ENCODE measurements at regions not wholly inside any gene's neighbourhood (a gene's known extent, or its start where the extent isn't known, plus 50 kb on each side); places are given as distances from the start of the nearest gene placed in this dataset.
"Not testable (repeated sequence)": the region's sequence is repeated elsewhere in the genome, so short reads cannot be mapped to it uniquely, and the experiment has no call there.

DNA sequence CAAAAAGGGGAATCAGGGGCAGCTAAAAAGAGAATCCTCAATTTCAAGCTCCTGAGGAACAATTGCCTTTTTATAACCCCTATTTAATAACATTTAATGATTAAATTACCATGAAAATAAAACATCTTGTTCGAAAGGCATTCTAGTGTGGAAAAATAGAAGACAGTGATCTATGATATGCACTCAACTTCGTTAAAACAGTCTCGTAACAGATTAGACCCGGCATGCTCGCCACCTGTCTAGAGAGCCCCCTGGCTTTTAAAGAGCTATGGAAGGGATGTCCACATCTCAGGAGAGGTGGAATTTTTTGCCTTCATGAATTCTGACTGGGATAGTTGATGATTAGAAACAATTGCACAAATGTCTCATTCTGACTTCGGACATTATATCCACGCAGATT, 153.7 kb upstream of the MDFIC2 start:
- DNase-seq, result no peak

DNA sequence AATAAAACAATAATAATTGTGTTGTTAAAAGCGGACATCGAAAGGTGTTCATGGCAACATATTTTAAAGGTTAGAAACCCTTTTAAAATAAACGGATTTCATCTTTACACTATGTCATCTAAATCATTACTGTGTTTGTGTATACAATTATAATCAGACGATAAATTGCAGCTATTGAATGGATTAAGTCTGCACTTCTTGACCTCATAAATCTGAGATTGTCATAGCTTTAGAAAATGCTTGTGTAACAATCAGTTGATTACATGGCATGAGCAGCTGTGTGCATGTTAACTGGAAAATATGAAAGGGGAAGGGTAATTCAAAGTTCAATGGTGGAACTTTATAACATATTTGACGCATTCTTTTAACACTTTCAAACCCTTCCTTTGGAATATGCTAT, 152.4 kb upstream of the MDFIC2 start:
- DNase-seq, result no peak

DNA sequence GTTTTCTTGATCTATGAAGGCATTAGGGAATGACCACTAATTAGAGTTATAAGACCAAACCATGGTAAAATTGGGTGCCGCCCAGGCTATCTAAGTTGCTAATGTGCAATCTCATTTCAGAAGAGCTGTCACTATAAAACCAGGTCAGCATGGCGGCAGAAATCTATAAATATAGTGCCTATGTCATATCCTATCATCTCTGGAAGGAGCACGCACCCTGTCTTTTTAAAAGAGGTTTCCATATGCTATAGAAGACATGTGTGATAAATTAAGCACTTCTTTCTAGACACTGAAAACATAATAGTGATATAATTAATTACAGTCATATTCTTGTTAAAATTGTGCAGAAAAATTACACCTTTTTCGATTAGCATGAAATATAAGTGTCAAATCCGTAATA, 152.0 kb upstream of the MDFIC2 start:
- no peak for DNase-seq

DNA sequence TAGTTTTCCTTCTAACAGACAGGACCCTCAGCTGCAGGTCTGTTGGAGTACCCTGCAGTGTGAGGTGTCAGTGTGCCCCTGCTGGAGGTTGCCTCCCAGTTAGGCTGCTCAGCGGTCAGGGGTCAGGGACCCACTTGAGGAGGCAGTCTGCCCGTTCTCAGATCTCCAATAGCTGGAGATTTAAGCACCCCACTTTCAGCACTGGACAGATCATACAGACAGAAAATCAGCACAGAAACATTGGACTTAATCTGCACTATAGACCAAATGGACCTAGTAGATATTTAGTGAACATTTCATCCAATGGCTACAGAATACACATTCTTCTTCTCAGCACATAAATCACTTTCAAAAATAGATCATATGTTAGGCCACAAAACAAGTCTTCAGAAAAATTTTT, 137.8 kb upstream of the MDFIC2 start:
- not testable (repeated sequence) for DNase-seq

DNA sequence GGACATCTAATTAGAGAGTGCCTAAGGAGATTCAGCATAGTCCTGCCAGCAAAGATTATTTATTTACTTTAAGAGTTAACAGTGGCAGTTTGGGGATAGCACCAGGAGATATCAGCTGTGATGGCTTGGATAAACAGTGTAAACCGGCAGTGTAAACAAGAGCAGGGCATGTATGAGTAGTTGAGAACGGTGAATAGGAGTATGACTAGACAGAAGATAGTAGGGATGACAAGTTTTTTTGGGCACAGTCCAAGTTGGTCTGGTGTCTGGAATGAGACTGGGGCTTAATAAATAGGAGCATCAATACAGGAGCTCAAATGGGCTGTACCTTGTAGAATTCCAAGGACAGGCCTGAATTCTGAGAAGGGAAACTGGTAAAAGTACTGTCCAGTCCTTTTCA, 123.0 kb upstream of the MDFIC2 start:
- not testable (repeated sequence) for DNase-seq

DNA sequence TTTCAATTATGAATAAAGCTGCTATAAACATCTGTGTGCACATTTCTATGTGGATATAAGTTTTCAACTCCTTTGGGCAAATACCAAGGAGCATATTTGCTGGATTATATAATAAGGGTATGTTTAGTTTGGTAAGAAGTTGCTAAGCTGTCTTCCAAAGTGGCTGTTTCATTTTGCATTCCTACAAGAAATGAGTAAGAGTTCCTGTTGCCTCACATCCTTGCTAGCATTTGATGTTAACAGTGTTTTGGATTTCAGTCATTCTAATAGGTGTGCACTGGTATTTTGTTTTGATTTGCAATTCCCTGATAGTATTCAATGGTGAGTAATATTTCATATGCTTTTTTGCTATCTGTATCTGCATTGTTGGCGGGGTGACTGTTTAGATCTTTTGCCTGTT, 120.7 kb upstream of the MDFIC2 start:
- DNase-seq, result no peak

DNA sequence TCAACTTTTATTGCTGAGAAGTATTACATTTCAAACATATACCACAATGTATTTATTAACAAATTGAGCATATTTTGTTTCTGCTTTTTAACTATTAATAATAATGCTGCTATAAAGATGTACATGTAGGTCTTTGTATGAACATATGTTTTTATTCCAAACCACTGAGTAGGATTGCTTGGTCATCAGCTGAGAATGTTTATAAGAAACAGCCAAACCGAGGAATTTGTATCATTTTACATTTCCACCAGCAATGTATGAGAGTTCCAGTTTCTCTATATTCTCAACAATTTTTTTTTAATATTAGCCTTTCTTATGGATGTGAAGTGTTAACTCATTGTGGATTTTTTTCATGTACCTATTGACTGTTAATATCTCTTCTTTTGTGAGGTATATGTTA, 119.5 kb upstream of the MDFIC2 start:
- no peak for DNase-seq

DNA sequence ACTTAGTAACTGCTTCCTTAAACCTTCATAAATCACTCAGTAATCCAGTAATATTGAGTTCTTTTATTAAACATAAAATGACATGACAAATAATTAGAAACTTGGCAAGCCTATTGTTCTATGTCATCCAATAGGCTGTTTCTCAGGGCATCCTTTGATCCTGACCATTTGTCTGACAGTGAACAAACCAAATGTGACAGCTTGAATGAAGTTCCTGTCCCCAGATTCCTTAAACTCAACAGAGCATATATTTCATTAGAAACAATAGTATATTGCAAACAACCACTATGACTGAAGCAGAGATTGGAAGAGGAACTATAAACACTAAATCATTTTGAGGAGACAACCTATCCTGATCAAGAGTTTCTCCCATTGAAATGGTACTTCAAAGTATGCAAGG, 113.6 kb upstream of the MDFIC2 start:
- DNase-seq, result no peak

DNA sequence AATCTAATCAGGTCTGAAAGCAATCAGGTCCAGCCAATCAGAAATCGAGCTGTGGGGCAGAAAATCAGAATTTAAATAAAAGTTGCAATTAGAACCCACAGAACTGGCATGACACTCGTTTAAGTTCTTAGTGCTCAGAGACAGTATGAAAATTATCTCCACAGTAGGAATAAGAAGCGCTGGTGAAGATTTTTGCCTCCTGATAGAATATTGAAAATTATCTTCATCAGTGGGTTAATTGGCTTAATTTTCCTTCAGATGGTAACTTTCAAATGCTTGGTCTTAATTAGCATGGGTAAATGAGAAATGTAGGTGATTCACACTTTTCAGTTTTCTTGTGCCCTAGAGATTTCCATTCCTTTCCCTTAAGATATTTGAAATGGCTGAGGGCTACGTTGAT, 109.1 kb upstream of the MDFIC2 start:
- DNase-seq, result no peak

DNA sequence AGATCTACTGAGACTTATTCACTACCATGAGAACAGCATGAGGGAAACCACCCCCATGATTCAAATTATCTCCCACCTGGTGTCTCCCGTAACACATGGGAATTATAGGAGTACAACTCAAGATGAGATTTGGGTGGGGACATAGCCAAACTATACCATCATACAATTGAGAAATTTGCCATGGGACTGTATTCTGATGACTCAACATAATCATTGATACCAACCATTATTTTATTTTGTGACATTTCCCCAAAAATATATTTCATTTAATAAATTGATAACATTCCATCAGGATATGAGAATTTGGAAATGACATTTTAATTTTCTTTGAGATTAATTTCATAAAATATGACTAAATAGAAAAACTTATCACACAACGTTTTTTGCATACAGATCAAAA, 96.6 kb upstream of the MDFIC2 start:
- DNase-seq, result no peak

DNA sequence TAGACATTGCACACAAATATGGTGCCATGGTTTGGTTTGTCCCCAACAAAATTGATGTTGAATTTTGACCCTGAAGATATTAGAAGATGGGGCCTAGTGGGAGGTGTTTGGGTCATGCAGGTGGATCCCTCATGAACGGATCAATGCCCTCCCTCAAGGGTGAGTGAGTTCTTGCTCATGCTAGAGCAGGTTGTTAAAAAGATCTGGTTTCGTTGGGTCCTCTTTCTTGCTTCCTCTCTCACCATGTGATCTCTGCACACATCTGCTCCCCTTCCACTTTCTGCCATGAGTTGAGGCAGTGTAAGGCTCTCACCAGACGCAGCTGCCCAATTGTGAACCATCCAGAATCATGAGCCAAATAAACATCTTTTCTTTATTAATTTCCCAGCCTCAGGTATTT, 87.8 kb upstream of the MDFIC2 start:
- no peak for DNase-seq

DNA sequence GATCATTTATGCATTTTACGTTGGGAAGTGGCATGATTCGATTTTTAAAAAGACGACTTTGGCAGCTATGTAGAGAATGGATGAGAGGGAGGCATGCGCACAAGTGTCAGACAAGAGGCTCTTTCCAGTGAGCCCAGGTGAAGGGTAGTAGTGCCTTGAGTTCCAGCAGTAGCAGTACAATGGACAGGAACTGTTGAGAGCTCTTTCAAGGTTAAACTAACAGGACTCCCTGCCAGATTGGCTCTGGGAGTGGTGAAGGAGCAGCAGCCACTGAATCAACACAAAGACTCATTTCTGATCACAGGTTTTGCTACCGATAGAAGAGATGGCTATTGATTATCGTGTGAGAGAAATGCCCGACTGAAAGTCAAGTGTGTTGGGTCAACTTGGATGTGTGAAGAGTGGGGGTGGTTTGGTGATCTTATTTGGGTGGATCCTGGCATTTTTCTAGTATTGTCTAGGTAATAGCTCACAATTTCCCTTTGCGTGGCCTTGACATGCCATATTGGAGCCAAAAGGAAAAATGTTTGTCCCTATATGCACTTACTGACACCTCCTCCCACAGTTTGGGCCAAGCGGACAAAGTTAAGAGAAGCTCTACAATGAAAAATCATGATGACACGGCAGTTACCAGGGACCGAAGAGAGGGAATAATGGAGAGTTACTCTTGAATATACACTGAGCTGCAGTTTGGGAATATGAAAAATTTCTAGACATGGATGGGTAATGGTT, 81.6 kb upstream of the MDFIC2 start:
- no peak for DNase-seq

DNA sequence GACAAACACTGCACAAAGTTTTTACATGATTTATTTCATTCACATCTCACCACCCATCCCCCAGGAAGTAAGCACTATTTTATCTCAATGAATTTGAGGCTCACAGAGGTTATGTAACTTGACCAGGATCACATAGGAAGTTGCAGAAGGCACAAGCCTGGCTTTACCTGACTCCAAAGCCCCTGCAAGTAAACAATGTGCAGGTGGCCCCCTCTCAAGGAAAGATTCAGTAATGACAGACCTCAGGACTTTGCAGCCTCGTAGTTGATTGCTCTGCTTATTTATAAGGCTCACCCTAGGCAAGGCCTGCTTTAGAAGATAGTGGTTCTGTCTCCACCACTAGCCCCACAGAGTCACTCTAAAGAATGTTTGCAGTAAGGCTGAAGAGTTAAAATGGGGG, 79.8 kb upstream of the MDFIC2 start:
- DNase-seq, result no peak

DNA sequence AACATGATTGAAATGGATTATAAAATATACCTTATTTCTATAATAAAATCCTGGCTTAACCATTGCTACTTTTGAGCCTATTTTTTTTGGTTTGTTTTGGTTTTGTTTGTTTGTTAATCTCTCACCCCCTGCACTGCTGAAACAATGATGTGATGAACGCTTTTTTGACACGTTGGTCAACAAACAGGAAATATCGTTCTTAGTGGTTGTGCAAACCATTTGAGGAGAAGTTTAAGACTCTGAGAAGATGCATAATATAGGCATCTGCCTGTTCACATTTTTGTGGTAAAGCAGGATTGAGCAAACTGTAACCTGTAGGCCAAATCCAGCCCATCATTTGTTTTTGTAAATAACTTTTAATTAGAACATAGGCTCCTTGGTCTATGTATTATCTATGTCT, 75.5 kb upstream of the MDFIC2 start:
- DNase-seq, result no peak

DNA sequence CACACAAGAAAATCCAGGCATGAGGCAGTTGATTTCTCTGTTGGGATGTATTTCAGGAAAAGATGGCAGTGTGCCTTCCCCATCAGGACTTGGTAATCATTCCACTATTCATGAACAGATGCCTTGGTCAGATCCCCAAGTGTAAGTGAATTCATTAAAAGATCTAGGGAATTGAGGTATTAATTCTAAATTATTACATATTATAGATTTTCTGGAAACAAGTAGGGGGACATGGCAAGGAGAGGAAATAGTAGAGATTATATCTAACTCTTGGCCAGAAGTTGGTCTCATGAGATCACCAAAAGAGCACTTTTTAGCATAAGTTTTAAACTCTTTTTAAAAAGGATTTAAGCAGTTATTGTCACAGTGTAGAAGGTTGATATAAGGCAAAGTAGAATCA, 74.4 kb upstream of the MDFIC2 start:
- no peak for DNase-seq

DNA sequence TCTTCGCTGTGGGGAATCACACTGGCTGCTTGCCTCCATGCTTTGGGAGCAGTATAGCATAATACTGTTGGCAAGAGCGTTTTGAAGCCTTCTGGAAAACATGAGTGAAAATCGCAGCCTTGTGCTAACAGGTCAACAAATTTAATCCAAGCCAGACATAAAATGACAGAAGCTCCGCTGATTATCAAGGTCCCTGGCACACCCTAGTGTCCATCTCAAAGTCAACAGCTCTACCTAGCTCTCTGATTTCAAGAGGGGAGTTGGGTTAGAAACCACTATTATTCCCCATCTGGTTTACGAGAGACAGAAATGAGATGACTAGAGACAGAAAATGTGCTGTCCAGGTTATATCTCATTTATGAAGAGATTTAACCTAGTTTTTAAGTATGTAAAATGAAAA, 73.6 kb upstream of the MDFIC2 start:
- DNase-seq, result no peak

DNA sequence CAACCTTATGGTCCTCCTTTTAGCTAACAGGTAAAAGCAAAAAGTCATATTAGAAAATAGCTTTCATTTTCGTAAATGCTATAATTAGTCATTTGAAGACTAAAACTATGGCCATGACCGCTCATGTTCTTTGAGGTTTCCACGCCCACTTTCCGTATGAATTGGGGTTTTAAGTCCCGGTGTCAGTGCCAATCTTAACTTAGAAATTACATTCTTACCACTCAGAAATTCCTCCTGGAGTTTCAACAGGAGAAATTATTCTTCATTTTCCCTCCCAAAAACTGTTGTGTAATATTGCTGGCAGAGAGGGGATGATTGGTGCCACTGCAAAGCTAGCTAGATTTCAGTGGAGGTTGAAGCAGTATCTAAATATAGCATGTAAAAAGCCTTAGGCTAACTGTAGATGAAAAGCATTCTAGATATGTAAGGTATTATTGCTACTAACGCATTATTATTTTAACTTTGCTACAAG, 71.0 kb upstream of the MDFIC2 start:
- DNase-seq, result no peak

DNA sequence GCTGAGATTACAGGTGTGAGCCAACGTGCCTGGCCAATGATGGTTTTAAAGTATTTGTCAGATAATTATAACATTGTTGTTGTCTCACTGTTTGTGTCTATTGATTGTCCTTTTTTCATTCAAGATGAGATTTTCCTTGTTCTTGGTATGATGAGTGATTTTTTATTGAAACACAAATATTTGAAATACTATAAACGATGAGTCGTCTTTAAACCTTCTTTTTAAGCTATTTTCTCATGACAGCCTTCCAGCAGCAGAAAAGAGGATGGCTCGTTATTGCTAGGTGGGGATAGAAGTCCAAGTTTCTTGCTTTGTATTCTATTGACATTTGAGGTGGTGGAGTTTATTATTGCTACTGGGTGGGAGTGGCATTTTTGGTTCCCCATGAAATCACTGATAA, 61.7 kb upstream of the MDFIC2 start:
- no peak for DNase-seq
